ENCODE measurements at regions not wholly inside any gene's neighbourhood (a gene's known extent, or its start where the extent isn't known, plus 50 kb on each side); places are given as distances from the start of the nearest gene placed in this dataset.

- Histone ChIP-seq H3K9me3 (ENCODE audit: control insufficient read depth, insufficient read depth, low read length) (no peaks in the 10 kb centered on the region), H2AFZ (replicated peaks; ENCODE audit: low read length, poor library complexity) (no peak overlapping the region), H4K5ac (ENCODE audit: low read depth, low read length) (no peak overlapping the region), H3K4me2 (ENCODE audit: low read depth, low read length) (no peak overlapping the region), H4K91ac (ENCODE audit: insufficient read depth, low read depth, low read length) (no peak overlapping the region), H2BK5ac (ENCODE audit: low read depth, low read length, poor library complexity, severe bottlenecking) (no peak overlapping the region), H3K4me1 (ENCODE audit: control insufficient read depth, insufficient read depth, low read length) (peaks cover 3% of the 10 kb centered on the region; the same call in 1 of the 2 replicates), H3K79me1 (ENCODE audit: low read depth in 1 of 2, low read length in 2 of 2) (peaks cover 0 to 4% of the 10 kb centered on the region in 2 experiments; a peak in 1 of 4 replicates), H2AK9ac (replicated peaks; ENCODE audit: low read depth, low read length, poor library complexity) (no peak overlapping the region), H3K4ac (ENCODE audit: low read depth, low read length) (no peak overlapping the region), H3K4me3 (ENCODE audit: insufficient read depth, low read depth, low read length) (no peak overlapping the region), H4K8ac (ENCODE audit: low read depth in 2 of 2, low read length in 2 of 2) (no peak overlapping the region), H3K27me3 (ENCODE audit: control insufficient read depth, insufficient read depth, low read length) (no peaks in the 10 kb centered on the region), H2BK15ac (ENCODE audit: low read depth, low read length) (no peak overlapping the region), H3K9ac (ENCODE audit: low read depth, low read length) (no peak overlapping the region), H3K18ac (ENCODE audit: low read depth, low read length) (no peak overlapping the region), H3K56ac (ENCODE audit: extremely low read depth, insufficient read depth, low read length) (no peak overlapping the region), H3K14ac (replicated peaks; ENCODE audit: low read depth, low read length) (no peak overlapping the region), H2AK5ac (ENCODE audit: low read depth, low read length) (no peak overlapping the region), H3K23ac (ENCODE audit: low read depth, low read length) (no peak overlapping the region), H2BK120ac (ENCODE audit: low read depth, low read length) (no peak overlapping the region), H2BK20ac (ENCODE audit: low read depth, low read length) (no peak overlapping the region), H3K9me1 (ENCODE audit: insufficient read depth, low read length) (no peaks in the 10 kb centered on the region; the same call in 1 of the 2 replicates), H3K27ac (ENCODE audit: insufficient read depth, low read length) (no peak overlapping the region), H4K20me1 (ENCODE audit: insufficient read depth, low read length) (no peaks in the 10 kb centered on the region), H3K36me3 (ENCODE audit: control insufficient read depth, insufficient read depth, low read length) (no peaks in the 10 kb centered on the region)
- no TSS peak for BruUV-seq (replicated peaks)
- TF ChIP-seq NFE2L2 (IDR thresholded peaks at IDR 0.05; ENCODE audit: low read depth, low read length), result no peak
- TF ChIP-seq POLR2A (IDR thresholded peaks at IDR 0.05; ENCODE audit: low read depth, low read length), result no peak
- TF ChIP-seq CHD1 (IDR thresholded peaks at IDR 0.05; ENCODE audit: low read depth, low read length), result no peak
- TF ChIP-seq RAD21 (IDR thresholded peaks at IDR 0.05; ENCODE audit: low read length), result no peak
- TF ChIP-seq USF2 (IDR thresholded peaks at IDR 0.05; ENCODE audit: low read depth, low read length), result no peak
- no peak for TF ChIP-seq FOS (IDR thresholded peaks at IDR 0.05; ENCODE audit: low read depth, low read length)
- TF ChIP-seq BHLHE40 (IDR thresholded peaks at IDR 0.05; ENCODE audit: low read depth, low read length), result no peak
- no peak for TF ChIP-seq RFX5 (IDR thresholded peaks at IDR 0.05; ENCODE audit: low read depth, low read length)
- TF ChIP-seq RCOR1 (IDR thresholded peaks at IDR 0.05; ENCODE audit: insufficient replicate concordance, low read length), result no peak
- no peak for TF ChIP-seq MAZ (IDR thresholded peaks at IDR 0.05; ENCODE audit: borderline replicate concordance, low read depth, low read length)
- TF ChIP-seq CTCF (conservative IDR thresholded peaks at IDR 0.05; ENCODE audit: low read depth, low read length), result no peak
- no peak for TF ChIP-seq MAFK (IDR thresholded peaks at IDR 0.05; ENCODE audit: low read depth, low read length)
- no peak for TF ChIP-seq MXI1 (IDR thresholded peaks at IDR 0.05; ENCODE audit: borderline replicate concordance, low read depth, low read length)
- no peak for TF ChIP-seq CEBPB (IDR thresholded peaks at IDR 0.05; ENCODE audit: low read depth, low read length)
- no peak for TF ChIP-seq ELK1 (IDR thresholded peaks at IDR 0.05; ENCODE audit: borderline replicate concordance, low read depth, low read length)
- no peak for TF ChIP-seq SMC3 (IDR thresholded peaks at IDR 0.05; ENCODE audit: low read depth, low read length)
- in situ Hi-C loops (cut with MboI; ENCODE audit: low sequenced_read_pairs) (no loop called here), intact Hi-C loops (cut with micrococcal nuclease) (no loop called here), dilution Hi-C loops (cut with HindIII; ENCODE audit: low sequenced_read_pairs, unreplicated experiment) (no loop called here)
- ChIA-PET CTCF (no interaction called here), POLR2A (ENCODE audit: unreplicated experiment) (no interaction called here)
- ATAC-seq (ENCODE audit: low read depth) (no peak), DNase-seq (no peak)
- WGBS, 2 experiments (ENCODE audit: extremely low coverage in 2 of 2, insufficient read length in 1 of 2), result no CpG with 5 or more reads among the region's 3 CpGs
These were observed 87.2 kb upstream of the SOX5 start for GRCh38 chr12:24036438-24037216.

Measured in IMR-90 (cell line).